ENCODE measurements at regions not wholly inside any gene's neighbourhood (a gene's known extent, or its start where the extent isn't known, plus 50 kb on each side); places are given as distances from the start of the nearest gene placed in this dataset.
A peak's percentile ranks its signal among the peaks of the same experiment; 100 is the strongest.

GRCh38 chr6:20333721-20334269 is 67.9 kb upstream of the E2F3 start:
- Histone ChIP-seq H3K4me1 (ENCODE audit: insufficient read depth) (peaks cover 2% of the 10 kb centered on the region; the same call in 1 of the 2 replicates), H3K27me3 (ENCODE audit: insufficient read depth) (no peaks in the 10 kb centered on the region), H3K4me3 (no peak overlapping the region), H3K4me2 (no peak overlapping the region), H3K9me2 (ENCODE audit: insufficient read depth) (peaks cover 4% of the 10 kb centered on the region; the same call in 1 of the 2 replicates), H3K79me2 (replicated peaks; ENCODE audit: insufficient read depth) (no peaks in the 10 kb centered on the region), H3F3A (replicated peaks; ENCODE audit: low read depth) (no peaks in the 10 kb centered on the region), H2AFZ (peak overlapping the region; percentile 76; the same call in 1 of the 2 replicates), H4K20me1 (replicated peaks; ENCODE audit: insufficient read depth) (no peaks in the 10 kb centered on the region), H3K27ac (ENCODE audit: low read depth) (no peak overlapping the region), H3K36me3 (ENCODE audit: insufficient read depth) (no peaks in the 10 kb centered on the region)
- DNase-seq (ENCODE audit: low spot score) (no peak), ATAC-seq (no peak)
- Mint-ChIP-seq H3K4me3 (no peak overlapping the region), H3K4me1 (peaks cover 6% of the 10 kb centered on the region), H3K27ac (no peak overlapping the region), H3K9me3 (no peaks in the 10 kb centered on the region), H3K27me3 (ENCODE audit: insufficient read depth, low read depth, poor library complexity) (peaks cover 2% of the 10 kb centered on the region), H3K36me3 (ENCODE audit: low read depth) (no peaks in the 10 kb centered on the region)
- TF ChIP-seq NANOG (IDR thresholded peaks at IDR 0.05; ENCODE audit: borderline replicate concordance) (no peak), ZNF462 (CRISPR knock-in tag; IDR thresholded peaks at IDR 0.05) (no peak), EZH2 (IDR thresholded peaks at IDR 0.05; ENCODE audit: low read depth, unreplicated experiment) (no peak), CREB1 (CRISPR knock-in tag; IDR thresholded peaks at IDR 0.05; ENCODE audit: low read depth) (no peak), POLR2AphosphoS5 (IDR thresholded peaks at IDR 0.05; ENCODE audit: low read depth) (no peak), ZNF331 (CRISPR knock-in tag; IDR thresholded peaks at IDR 0.05; ENCODE audit: low read depth) (no peak)
- TF ChIP-seq, protein P1, sequence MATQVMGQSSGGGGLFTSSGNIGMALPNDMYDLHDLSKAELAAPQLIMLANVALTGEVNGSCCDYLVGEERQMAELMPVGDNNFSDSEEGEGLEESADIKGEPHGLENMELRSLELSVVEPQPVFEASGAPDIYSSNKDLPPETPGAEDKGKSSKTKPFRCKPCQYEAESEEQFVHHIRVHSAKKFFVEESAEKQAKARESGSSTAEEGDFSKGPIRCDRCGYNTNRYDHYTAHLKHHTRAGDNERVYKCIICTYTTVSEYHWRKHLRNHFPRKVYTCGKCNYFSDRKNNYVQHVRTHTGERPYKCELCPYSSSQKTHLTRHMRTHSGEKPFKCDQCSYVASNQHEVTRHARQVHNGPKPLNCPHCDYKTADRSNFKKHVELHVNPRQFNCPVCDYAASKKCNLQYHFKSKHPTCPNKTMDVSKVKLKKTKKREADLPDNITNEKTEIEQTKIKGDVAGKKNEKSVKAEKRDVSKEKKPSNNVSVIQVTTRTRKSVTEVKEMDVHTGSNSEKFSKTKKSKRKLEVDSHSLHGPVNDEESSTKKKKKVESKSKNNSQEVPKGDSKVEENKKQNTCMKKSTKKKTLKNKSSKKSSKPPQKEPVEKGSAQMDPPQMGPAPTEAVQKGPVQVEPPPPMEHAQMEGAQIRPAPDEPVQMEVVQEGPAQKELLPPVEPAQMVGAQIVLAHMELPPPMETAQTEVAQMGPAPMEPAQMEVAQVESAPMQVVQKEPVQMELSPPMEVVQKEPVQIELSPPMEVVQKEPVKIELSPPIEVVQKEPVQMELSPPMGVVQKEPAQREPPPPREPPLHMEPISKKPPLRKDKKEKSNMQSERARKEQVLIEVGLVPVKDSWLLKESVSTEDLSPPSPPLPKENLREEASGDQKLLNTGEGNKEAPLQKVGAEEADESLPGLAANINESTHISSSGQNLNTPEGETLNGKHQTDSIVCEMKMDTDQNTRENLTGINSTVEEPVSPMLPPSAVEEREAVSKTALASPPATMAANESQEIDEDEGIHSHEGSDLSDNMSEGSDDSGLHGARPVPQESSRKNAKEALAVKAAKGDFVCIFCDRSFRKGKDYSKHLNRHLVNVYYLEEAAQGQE (IDR thresholded peaks at IDR 0.05; ENCODE audit: unreplicated experiment) = no peak
- TF ChIP-seq, protein P2, sequence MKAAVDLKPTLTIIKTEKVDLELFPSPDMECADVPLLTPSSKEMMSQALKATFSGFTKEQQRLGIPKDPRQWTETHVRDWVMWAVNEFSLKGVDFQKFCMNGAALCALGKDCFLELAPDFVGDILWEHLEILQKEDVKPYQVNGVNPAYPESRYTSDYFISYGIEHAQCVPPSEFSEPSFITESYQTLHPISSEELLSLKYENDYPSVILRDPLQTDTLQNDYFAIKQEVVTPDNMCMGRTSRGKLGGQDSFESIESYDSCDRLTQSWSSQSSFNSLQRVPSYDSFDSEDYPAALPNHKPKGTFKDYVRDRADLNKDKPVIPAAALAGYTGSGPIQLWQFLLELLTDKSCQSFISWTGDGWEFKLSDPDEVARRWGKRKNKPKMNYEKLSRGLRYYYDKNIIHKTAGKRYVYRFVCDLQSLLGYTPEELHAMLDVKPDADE (IDR thresholded peaks at IDR 0.05) = no peak
- TF ChIP-seq, protein P3, sequence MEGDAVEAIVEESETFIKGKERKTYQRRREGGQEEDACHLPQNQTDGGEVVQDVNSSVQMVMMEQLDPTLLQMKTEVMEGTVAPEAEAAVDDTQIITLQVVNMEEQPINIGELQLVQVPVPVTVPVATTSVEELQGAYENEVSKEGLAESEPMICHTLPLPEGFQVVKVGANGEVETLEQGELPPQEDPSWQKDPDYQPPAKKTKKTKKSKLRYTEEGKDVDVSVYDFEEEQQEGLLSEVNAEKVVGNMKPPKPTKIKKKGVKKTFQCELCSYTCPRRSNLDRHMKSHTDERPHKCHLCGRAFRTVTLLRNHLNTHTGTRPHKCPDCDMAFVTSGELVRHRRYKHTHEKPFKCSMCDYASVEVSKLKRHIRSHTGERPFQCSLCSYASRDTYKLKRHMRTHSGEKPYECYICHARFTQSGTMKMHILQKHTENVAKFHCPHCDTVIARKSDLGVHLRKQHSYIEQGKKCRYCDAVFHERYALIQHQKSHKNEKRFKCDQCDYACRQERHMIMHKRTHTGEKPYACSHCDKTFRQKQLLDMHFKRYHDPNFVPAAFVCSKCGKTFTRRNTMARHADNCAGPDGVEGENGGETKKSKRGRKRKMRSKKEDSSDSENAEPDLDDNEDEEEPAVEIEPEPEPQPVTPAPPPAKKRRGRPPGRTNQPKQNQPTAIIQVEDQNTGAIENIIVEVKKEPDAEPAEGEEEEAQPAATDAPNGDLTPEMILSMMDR (conservative IDR thresholded peaks at IDR 0.05; ENCODE audit: low read depth in 2 of 2) = no peak
